A549 (cell line): ENCODE measurements at regions not wholly inside any gene's neighbourhood (a gene's known extent, or its start where the extent isn't known, plus 50 kb on each side); places are given as distances from the start of the nearest gene placed in this dataset.
A peak's percentile ranks its signal among the peaks of the same experiment; 100 is the strongest.

Source experiments
- ATAC-seq, 2 experiments: fragments of 200-7000 bp in 1 of 2; fragments of >200 bp in 1 of 2; cut with Nextera tagmentation in 1 of 2; cut with Tn5 transposase in 1 of 2; 3 replicates each; pipeline versions ENCODE4 v1.8.0 to v1.9.1; 2018 to 2020; ENCODE audit warnings: mild to moderate bottlenecking in 1 of 2, moderate library complexity in 1 of 2
- CTCF ChIA-PET: fragments of 300-600 bp; sonication (Branson Sonifier 250); formaldehyde crosslinking; extraction: SDS; loops from one replicate; lab custom pipeline; 2021; ENCODE audit warnings: antibody characterized with exemption, inconsistent platforms; lab: Yijun Ruan, JAX
- POLR2A ChIA-PET: fragments of 350-600 bp; formaldehyde crosslinking; extraction: SDS; loops from one replicate; lab custom pipeline; 2021; ENCODE audit warnings: antibody characterized with exemption, inconsistent platforms; lab: Yijun Ruan, JAX
- DNase-seq, 2 experiments: peaks; one replicate each; pipeline versions ENCODE4 v3.0.0 to v3.0.0-alpha.2; 2011 to 2016; ENCODE audit warnings: low read depth in 1 of 2, low spot score in 1 of 2
- FAIRE-seq: peaks from 2 replicates; lab custom pipeline; 2011; peaks lifted over from hg19 to GRCh38; lab: Jason Lieb, UNC
- H3K27ac ChIP-seq, 2 experiments: fragments of >200 bp; sonication (Bioruptor Twin); formaldehyde crosslinking; 3 replicates each; pipeline ENCODE4 v1.5.1; 2016 to 2017
- H3K4me1 ChIP-seq: fragments of >200 bp; sonication (Bioruptor Twin); formaldehyde crosslinking; 3 replicates; pipeline ENCODE4 v1.6.1; 2016
- H3K4me2 ChIP-seq: fragments of >200 bp; sonication (Bioruptor Twin); formaldehyde crosslinking; 3 replicates; pipeline ENCODE4 v1.6.1; 2016
- H3K4me3 ChIP-seq: fragments of >200 bp; sonication (Bioruptor Twin); formaldehyde crosslinking; 3 replicates; pipeline ENCODE4 v1.5.1; 2016
- H3K9me3 ChIP-seq: fragments of >200 bp; sonication (Bioruptor Twin); formaldehyde crosslinking; 3 replicates; pipeline ENCODE4 v1.6.1; 2016
- BHLHE40 ChIP-seq: IDR thresholded peaks from 2 replicates; pipeline ENCODE4 v1.6.1; 2012; ENCODE audit warnings: low read depth, low read length, inconsistent platforms
- CBX8 ChIP-seq: fragments of 200-600 bp; sonication (generic); IDR thresholded peaks from 2 replicates; pipeline ENCODE4 v1.6.1; 2016
- CHD2 ChIP-seq: fragments of 150-350 bp; IDR thresholded peaks from 2 replicates; pipeline ENCODE4 v1.6.1; 2014; ENCODE audit warnings: low read length; ENCODE audit not compliant: partially characterized antibody
- CTCF ChIP-seq: fragments of >200 bp; sonication (Bioruptor Twin); formaldehyde crosslinking; IDR thresholded peaks from 3 replicates; pipeline ENCODE4 v1.5.1; 2016
- FOSL2 ChIP-seq, 2 experiments: fragments of 450-650 bp in 1 of 2; fragments of >200 bp in 1 of 2; sonication (Bioruptor Twin) in 1 of 2; formaldehyde crosslinking; IDR thresholded peaks; 2 replicates each; pipeline versions ENCODE4 v1.5.0 to v1.6.1; 2016 to 2020; ENCODE audit warnings: mild to moderate bottlenecking in 1 of 2, moderate library complexity in 1 of 2
- GATA3 ChIP-seq: IDR thresholded peaks from 2 replicates; pipeline ENCODE4 v1.6.1; 2012; ENCODE audit warnings: borderline replicate concordance
- HDAC2 ChIP-seq: fragments of 200-600 bp; sonication (generic); IDR thresholded peaks from 2 replicates; pipeline ENCODE4 v1.6.1; 2016
- HEYL ChIP-seq: fragments of 250-450 bp; sonication (Bioruptor Pico); IDR thresholded peaks from 2 replicates; pipeline ENCODE4 v1.8.0; 2021; ENCODE audit warnings: mild to moderate bottlenecking, moderate library complexity
- JUNB ChIP-seq: fragments of >200 bp; sonication (Bioruptor Twin); formaldehyde crosslinking; IDR thresholded peaks from 2 replicates; pipeline ENCODE4 v1.6.1; 2016
- KDM5A ChIP-seq: fragments of 200-600 bp; sonication (generic); IDR thresholded peaks from 2 replicates; pipeline ENCODE4 v1.6.1; 2016; ENCODE audit warnings: antibody characterized with exemption, mild to moderate bottlenecking
- MAFK ChIP-seq: fragments of 450-650 bp; IDR thresholded peaks from 2 replicates; pipeline ENCODE4 v1.6.1; 2014; ENCODE audit not compliant: partially characterized antibody
- MAZ ChIP-seq: fragments of 150-350 bp; IDR thresholded peaks from 2 replicates; pipeline ENCODE4 v1.6.1; 2014; ENCODE audit warnings: antibody characterized with exemption, low read depth, low read length, borderline replicate concordance
- MYC ChIP-seq: IDR thresholded peaks from 2 replicates; pipeline ENCODE4 v1.6.1; 2012; ENCODE audit warnings: mild to moderate bottlenecking, inconsistent platforms, low read length, improper control_type of control experiment, borderline replicate concordance
- NFE2L2 ChIP-seq: fragments of 150-350 bp; conservative IDR thresholded peaks from 2 replicates; pipeline ENCODE4 v1.6.1; 2014; ENCODE audit warnings: low read length
- NPAS2 ChIP-seq: fragments of 250-450 bp; sonication (Bioruptor Pico); IDR thresholded peaks from 2 replicates; pipeline ENCODE4 v1.8.0; 2022; ENCODE audit warnings: mild to moderate bottlenecking, moderate library complexity, borderline replicate concordance
- NR3C1 ChIP-seq: fragments of >200 bp; sonication (Bioruptor Twin); formaldehyde crosslinking; IDR thresholded peaks from 3 replicates; pipeline ENCODE4 v1.6.1; 2017
- POLR2A ChIP-seq: IDR thresholded peaks from 2 replicates; pipeline ENCODE4 v1.6.1; 2012; ENCODE audit warnings: mild to moderate bottlenecking, low read length
- POLR2AphosphoS2 ChIP-seq: conservative IDR thresholded peaks from 2 replicates; pipeline ENCODE4 v1.6.1; 2012; ENCODE audit warnings: low read length, improper control_type of control experiment, inconsistent platforms
- RARB ChIP-seq: fragments of 250-450 bp; sonication (Bioruptor Pico); IDR thresholded peaks from 2 replicates; pipeline ENCODE4 v1.8.0; 2021; ENCODE audit warnings: mild to moderate bottlenecking, moderate library complexity
- RFX5 ChIP-seq: fragments of 450-650 bp; IDR thresholded peaks from 2 replicates; pipeline ENCODE4 v1.7.1; 2014; ENCODE audit warnings: antibody characterized with exemption, mild to moderate bottlenecking, moderate library complexity
- RNF2 ChIP-seq: fragments of 200-600 bp; sonication (generic); IDR thresholded peaks from 2 replicates; pipeline ENCODE4 v1.6.1; 2016; ENCODE audit warnings: low read depth, mild to moderate bottlenecking, antibody characterized with exemption, moderate library complexity, borderline replicate concordance
- SREBF2 ChIP-seq: fragments of 450-650 bp; IDR thresholded peaks from 2 replicates; pipeline ENCODE4 v1.6.1; 2014; ENCODE audit warnings: mild to moderate bottlenecking, moderate library complexity
- TP53 ChIP-seq: fragments of 250-450 bp; sonication (Bioruptor Pico); IDR thresholded peaks from 2 replicates; pipeline ENCODE4 v1.5.0; 2021; ENCODE audit warnings: mild to moderate bottlenecking, moderate library complexity
- USF2 ChIP-seq: fragments of 450-650 bp; IDR thresholded peaks from 2 replicates; pipeline ENCODE4 v1.6.1; 2014; ENCODE audit warnings: antibody characterized with exemption
- ZSCAN20 ChIP-seq: fragments of 250-450 bp; sonication (Bioruptor Pico); IDR thresholded peaks from 2 replicates; pipeline ENCODE4 v1.8.0; 2022; ENCODE audit warnings: mild to moderate bottlenecking, moderate library complexity
- WGBS: methylation state at CpG from one replicate; pipeline ENCODE4 v1.1.6; 2017; ENCODE audit errors: missing lambda C conversion rate; 5-methylcytosine and 5-hydroxymethylcytosine counted together

- CTCF ChIA-PET: no interaction called here
- no peak for FAIRE-seq
These were observed 135.5 kb downstream of the IRS2 start for GRCh38 chr13:109650861-109651260.

GRCh38 chr13:109649713-109650112 lies 136.7 kb downstream of the IRS2 start:
- no peaks in the 10 kb centered on the region for H3K9me3 ChIP-seq
- CTCF ChIA-PET: no interaction called here
- POLR2A ChIA-PET: interaction anchor here (0.7 kb wide), 1 partner anchor 59 kb away, joined by 4 read pairs; no protein-coding TSS in a partner anchor
- H3K4me1 ChIP-seq: 0 out of 3 replicates have a peak, but pooled peaks cover 9% of the 10 kb centered on the region
- no peak overlapping the region for H3K4me2 ChIP-seq
- 86% methylated on average over 3 of the region's 3 CpGs for WGBS
- H3K27ac ChIP-seq: no peak overlapping the region
- TF ChIP-seq NR3C1: no peak
- no peak for TF ChIP-seq SREBF2
- no peak for TF ChIP-seq GATA3
- no peak for DNase-seq
- FAIRE-seq: no peak
- ATAC-seq: no peak
- no peak overlapping the region for H3K4me3 ChIP-seq

More at GRCh38 chr13:109650861-109651260, 135.5 kb downstream of the IRS2 start:
- POLR2A ChIA-PET: no interaction called here
- H3K4me1 ChIP-seq: 0 out of 3 replicates have a peak, but pooled peaks cover 9% of the 10 kb centered on the region
- H3K4me2 ChIP-seq: no peak overlapping the region
- H3K27ac ChIP-seq: no peak overlapping the region
- no peak for DNase-seq
- 0 out of 2 replicates have a peak, but pooled peaks have one; percentile 28 for TF ChIP-seq NFE2L2
- no peak for TF ChIP-seq JUNB
- TF ChIP-seq, all 56 proteins: peak for 1
- WGBS: 69% methylated on average over 3 of the region's 3 CpGs
- ATAC-seq: no peak
- Histone ChIP-seq H3K9me3 (no peaks in the 10 kb centered on the region), H3K4me3 (no peak overlapping the region)

- 79% methylated on average over 2 of the region's 2 CpGs for WGBS
- FAIRE-seq (no peak), DNase-seq (no peak), ATAC-seq (no peak)
- Histone ChIP-seq H3K4me2 (no peak overlapping the region), H3K9me3 (no peaks in the 10 kb centered on the region), H3K4me3 (no peak overlapping the region), H3K4me1 (0 out of 3 replicates have a peak, but pooled peaks cover 9% of the 10 kb centered on the region), H3K27ac (no peak overlapping the region)
- TF ChIP-seq HDAC2 (no peak), RNF2 (no peak), POLR2A (no peak), RARB (no peak), HEYL (CRISPR knock-in tag) (no peak), NFE2L2 (no peak), TP53 (CRISPR knock-in tag) (no peak), NPAS2 (CRISPR knock-in tag) (no peak), FOSL2 (IDR thresholded peaks at IDR 0.05) (no peak), FOSL2 (CRISPR knock-in tag; IDR thresholded peaks at IDR 0.05) (no peak), CBX8 (no peak)
- ChIA-PET CTCF (no interaction called here), POLR2A (no interaction called here)
These were observed 138.7 kb downstream of the IRS2 start for GRCh38 chr13:109647699-109648098.

- no peak for FAIRE-seq
- no peaks in the 10 kb centered on the region for H3K9me3 ChIP-seq
- no peak for TF ChIP-seq CBX8
- TF ChIP-seq KDM5A: no peak
- no peak for TF ChIP-seq MAFK
- TF ChIP-seq CTCF: no peak
- TF ChIP-seq ZSCAN20: no peak
- TF ChIP-seq MYC: no peak
- no peak for TF ChIP-seq BHLHE40
- no peak for TF ChIP-seq RFX5
- TF ChIP-seq USF2: no peak
- no peak for TF ChIP-seq CHD2
- no peak for TF ChIP-seq POLR2AphosphoS2
- no peak for TF ChIP-seq MAZ
- TF ChIP-seq HEYL (CRISPR knock-in tag): no peak
- no peak for TF ChIP-seq JUNB
- no peak for TF ChIP-seq TP53 (CRISPR knock-in tag)
- no peak for TF ChIP-seq RNF2
- TF ChIP-seq, all 56 proteins: peak for 0
- ChIA-PET CTCF (no interaction called here), POLR2A (no interaction called here)
- Histone ChIP-seq H3K27ac (no peak overlapping the region), H3K4me2 (peak overlapping the region; percentile 13; the same call in 1 of the 3 replicates), H3K4me3 (no peak overlapping the region), H3K4me1 (0 out of 3 replicates have a peak, but pooled peaks cover 9% of the 10 kb centered on the region)
- peak in 1 of 2 experiments; percentile 45; a peak in 2 of 6 replicates for ATAC-seq
- WGBS: 62% methylated on average over 5 of the region's 5 CpGs
- DNase-seq: peak in 1 of 2 experiments; percentile 36
These were observed 139.3 kb downstream of the IRS2 start for GRCh38 chr13:109647053-109647452.
